ENCODE measurements at regions not wholly inside any gene's neighbourhood (a gene's known extent, or its start where the extent isn't known, plus 50 kb on each side); places are given as distances from the start of the nearest gene placed in this dataset.
"Not testable (repeated sequence)": the region's sequence is repeated elsewhere in the genome, so short reads cannot be mapped to it uniquely, and the experiment has no call there.

DNA sequence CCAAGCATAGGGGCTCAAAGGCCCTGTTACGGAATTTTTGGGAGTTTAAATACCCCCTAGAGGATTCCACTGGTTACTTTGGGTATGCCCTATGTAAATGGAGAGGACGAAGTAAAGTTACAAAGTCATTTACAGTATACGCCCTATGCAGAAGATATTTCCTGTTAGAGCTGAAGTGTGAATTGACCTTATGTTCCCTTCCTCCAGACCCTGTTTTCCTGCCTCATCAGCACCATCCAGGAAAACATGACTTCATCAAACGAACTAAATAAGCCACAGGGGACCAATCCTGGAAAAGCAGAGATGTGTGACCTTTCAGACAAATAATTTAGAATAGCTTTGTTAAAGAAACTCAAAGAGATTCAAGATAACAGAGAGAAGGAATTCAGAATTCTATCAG is 177.4 kb downstream of the SQOR start:
- Histone ChIP-seq H3K4ac (ENCODE audit: low read depth, low read length) (no peak overlapping the region), H2BK12ac (ENCODE audit: insufficient read length, low read depth, low read length) (no peak overlapping the region), H3K27me3 (ENCODE audit: insufficient read depth, low read length) (no peaks in the 10 kb centered on the region), H3K4me1 (ENCODE audit: insufficient read depth, low read length) (no peaks in the 10 kb centered on the region), H2BK120ac (ENCODE audit: low read depth, low read length, poor library complexity, severe bottlenecking) (no peak overlapping the region), H4K20me1 (ENCODE audit: control insufficient read depth, insufficient read depth, insufficient read length) (no peaks in the 10 kb centered on the region), H3K4me2 (ENCODE audit: insufficient read depth, insufficient read length, low read length) (no peak overlapping the region), H4K91ac (ENCODE audit: insufficient read length, low read depth, low read length) (no peak overlapping the region), H3K18ac (ENCODE audit: insufficient read length, low read depth, low read length) (no peak overlapping the region), H2AK5ac (ENCODE audit: insufficient read length, low read length) (no peak overlapping the region), H3K14ac (ENCODE audit: insufficient read depth, low read length) (no peak overlapping the region), H3K23ac (ENCODE audit: insufficient read length, low read depth, low read length) (no peak overlapping the region), H3K79me1 (ENCODE audit: insufficient read depth, low read depth, low read length, poor library complexity, severe bottlenecking) (no peaks in the 10 kb centered on the region), H3K79me2 (ENCODE audit: insufficient read depth, low read length) (no peaks in the 10 kb centered on the region), H4K8ac (replicated peaks; ENCODE audit: insufficient read length, low read depth, low read length) (no peak overlapping the region), H3K9ac (ENCODE audit: extremely low read depth, insufficient read length, low read length) (no peak overlapping the region), H3K27ac (ENCODE audit: insufficient read length, low read depth, low read length) (no peak overlapping the region), H2BK15ac (ENCODE audit: low read depth, low read length) (no peak overlapping the region), H3K9me3 (ENCODE audit: control insufficient read depth, low read depth, low read length) (no peaks in the 10 kb centered on the region), H2AFZ (ENCODE audit: low read length) (no peak overlapping the region), H2BK5ac (ENCODE audit: insufficient read length, low read length) (no peak overlapping the region), H3K23me2 (ENCODE audit: insufficient read length, low read depth, low read length, poor library complexity, severe bottlenecking) (no peaks in the 10 kb centered on the region), H3T11ph (ENCODE audit: low read length) (no peak overlapping the region), H2BK20ac (ENCODE audit: low read depth, low read length, poor library complexity, severe bottlenecking) (no peak overlapping the region), H4K5ac (ENCODE audit: insufficient read length, low read depth, low read length) (no peak overlapping the region), H3K56ac (ENCODE audit: insufficient read length, low read depth, low read length) (no peak overlapping the region)
- no peak overlapping the region for H3K27ac Mint-ChIP-seq
- TF ChIP-seq, protein P1, sequence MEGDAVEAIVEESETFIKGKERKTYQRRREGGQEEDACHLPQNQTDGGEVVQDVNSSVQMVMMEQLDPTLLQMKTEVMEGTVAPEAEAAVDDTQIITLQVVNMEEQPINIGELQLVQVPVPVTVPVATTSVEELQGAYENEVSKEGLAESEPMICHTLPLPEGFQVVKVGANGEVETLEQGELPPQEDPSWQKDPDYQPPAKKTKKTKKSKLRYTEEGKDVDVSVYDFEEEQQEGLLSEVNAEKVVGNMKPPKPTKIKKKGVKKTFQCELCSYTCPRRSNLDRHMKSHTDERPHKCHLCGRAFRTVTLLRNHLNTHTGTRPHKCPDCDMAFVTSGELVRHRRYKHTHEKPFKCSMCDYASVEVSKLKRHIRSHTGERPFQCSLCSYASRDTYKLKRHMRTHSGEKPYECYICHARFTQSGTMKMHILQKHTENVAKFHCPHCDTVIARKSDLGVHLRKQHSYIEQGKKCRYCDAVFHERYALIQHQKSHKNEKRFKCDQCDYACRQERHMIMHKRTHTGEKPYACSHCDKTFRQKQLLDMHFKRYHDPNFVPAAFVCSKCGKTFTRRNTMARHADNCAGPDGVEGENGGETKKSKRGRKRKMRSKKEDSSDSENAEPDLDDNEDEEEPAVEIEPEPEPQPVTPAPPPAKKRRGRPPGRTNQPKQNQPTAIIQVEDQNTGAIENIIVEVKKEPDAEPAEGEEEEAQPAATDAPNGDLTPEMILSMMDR (conservative IDR thresholded peaks at IDR 0.05): no peak
- H3K4me1 Mint-ChIP-seq: peaks cover 0 to 2% of the 10 kb centered on the region in 2 experiments; a peak in 1 of 4 replicates
- WGBS (ENCODE audit: extremely low coverage, insufficient read length, low lambda C conversion rate): no CpG with 5 or more reads among the region's 4 CpGs
- no peak for DNase-seq
- no peaks in the 10 kb centered on the region for H3K27me3 Mint-ChIP-seq (ENCODE audit: low read depth)
- H3K4me3 Mint-ChIP-seq: no peak overlapping the region
- H3K36me3 Mint-ChIP-seq (ENCODE audit: insufficient read depth in 1 of 3, low read depth in 3 of 3): peaks cover 0 to 8% (median 2%) of the 10 kb centered on the region in 3 experiments; a peak in 2 of 7 replicates
- peaks cover 11 to 16% of the 10 kb centered on the region in 2 experiments; a peak in 4 of 5 replicates for H3K9me3 Mint-ChIP-seq

DNA sequence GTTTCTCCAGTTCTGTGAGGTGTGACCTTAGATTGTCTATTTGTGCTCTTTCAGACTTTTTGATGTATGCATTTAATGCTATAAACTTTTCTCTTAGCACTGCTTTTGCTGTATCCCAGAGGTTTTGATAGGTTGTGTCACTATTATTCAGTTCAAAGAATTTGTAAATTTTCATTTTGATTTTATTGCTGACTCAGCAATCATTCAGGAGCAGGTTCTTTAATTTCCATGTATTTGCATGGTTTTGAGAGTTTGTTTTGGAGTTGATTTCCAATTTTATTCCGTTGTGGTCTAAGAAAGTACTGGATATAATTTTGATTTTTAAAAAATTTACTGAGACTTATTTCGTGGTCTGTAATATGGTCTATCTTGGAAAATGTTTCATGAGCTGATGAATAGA is 182.7 kb downstream of the SQOR start:
- H4K5ac ChIP-seq (ENCODE audit: insufficient read length, low read depth, low read length); H2BK5ac ChIP-seq (ENCODE audit: insufficient read length, low read length); H3K79me1 ChIP-seq (ENCODE audit: insufficient read depth, low read depth, low read length, poor library complexity, severe bottlenecking); H4K20me1 ChIP-seq (ENCODE audit: control insufficient read depth, insufficient read depth, insufficient read length); H2BK15ac ChIP-seq (ENCODE audit: low read depth, low read length); DNase-seq; H2BK20ac ChIP-seq (ENCODE audit: low read depth, low read length, poor library complexity, severe bottlenecking); H3T11ph ChIP-seq (ENCODE audit: low read length); H3K4me1 ChIP-seq (ENCODE audit: insufficient read depth, low read length); H4K91ac ChIP-seq (ENCODE audit: insufficient read length, low read depth, low read length); H3K9me3 ChIP-seq (ENCODE audit: control insufficient read depth, low read depth, low read length); H3K18ac ChIP-seq (ENCODE audit: insufficient read length, low read depth, low read length); H3K27me3 ChIP-seq (ENCODE audit: insufficient read depth, low read length); H4K8ac ChIP-seq (replicated peaks; ENCODE audit: insufficient read length, low read depth, low read length); H3K36me3 Mint-ChIP-seq (ENCODE audit: insufficient read depth in 1 of 3, low read depth in 3 of 3); H3K4me1 Mint-ChIP-seq; H3K56ac ChIP-seq (ENCODE audit: insufficient read length, low read depth, low read length); H3K4me2 ChIP-seq (ENCODE audit: insufficient read depth, insufficient read length, low read length); H3K27me3 Mint-ChIP-seq (ENCODE audit: low read depth); H3K23me2 ChIP-seq (ENCODE audit: insufficient read length, low read depth, low read length, poor library complexity, severe bottlenecking); H2AK5ac ChIP-seq (ENCODE audit: insufficient read length, low read length); H3K23ac ChIP-seq (ENCODE audit: insufficient read length, low read depth, low read length); H3K14ac ChIP-seq (ENCODE audit: insufficient read depth, low read length); H3K9ac ChIP-seq (ENCODE audit: extremely low read depth, insufficient read length, low read length); H3K4ac ChIP-seq (ENCODE audit: low read depth, low read length); H3K4me3 Mint-ChIP-seq; H3K79me2 ChIP-seq (ENCODE audit: insufficient read depth, low read length); H2BK120ac ChIP-seq (ENCODE audit: low read depth, low read length, poor library complexity, severe bottlenecking); H3K27ac ChIP-seq (ENCODE audit: insufficient read length, low read depth, low read length); H3K27ac Mint-ChIP-seq; H2AFZ ChIP-seq (ENCODE audit: low read length); H2BK12ac ChIP-seq (ENCODE audit: insufficient read length, low read depth, low read length): not testable (repeated sequence)
- no CpG with 5 or more reads among the region's 2 CpGs for WGBS (ENCODE audit: extremely low coverage, insufficient read length, low lambda C conversion rate)
- H3K9me3 Mint-ChIP-seq: peaks cover 26 to 41% of the 10 kb centered on the region in 2 experiments

Measured in H9 (cell line).